PFSK-1 (cell line): ENCODE measurements at regions not wholly inside any gene's neighbourhood (a gene's known extent, or its start where the extent isn't known, plus 50 kb on each side); places are given as distances from the start of the nearest gene placed in this dataset.

Experiments
- FOXP2 ChIP-seq: optimal IDR thresholded peaks from 2 replicates; pipeline ENCODE3; 2011; ENCODE audit warnings: borderline replicate concordance, control low read depth, inconsistent platforms; ENCODE audit not compliant: insufficient read depth; ENCODE audit errors: extremely low read length, extremely low read depth
- POLR2AphosphoS5 ChIP-seq: IDR thresholded peaks from 2 replicates; pipeline ENCODE4 v1.6.1; 2012; ENCODE audit warnings: low read depth, mild to moderate bottlenecking, control low read depth, low read length, moderate library complexity
- REST ChIP-seq, 2 experiments: IDR thresholded peaks; 2 replicates each; pipeline versions ENCODE4 v1.6.1 to v1.8.0; 2011 to 2012; ENCODE audit warnings: low read depth in 2 of 2, low read length in 2 of 2, control low read depth in 1 of 2, inconsistent platforms in 1 of 2, mild to moderate bottlenecking in 1 of 2, moderate library complexity in 1 of 2; ENCODE audit not compliant: insufficient read depth in 1 of 2
- SIN3A ChIP-seq: IDR thresholded peaks from 2 replicates; pipeline ENCODE4 v1.6.1; 2012; ENCODE audit warnings: mild to moderate bottlenecking, low read length, moderate library complexity, borderline replicate concordance; ENCODE audit not compliant: insufficient read depth

DNA sequence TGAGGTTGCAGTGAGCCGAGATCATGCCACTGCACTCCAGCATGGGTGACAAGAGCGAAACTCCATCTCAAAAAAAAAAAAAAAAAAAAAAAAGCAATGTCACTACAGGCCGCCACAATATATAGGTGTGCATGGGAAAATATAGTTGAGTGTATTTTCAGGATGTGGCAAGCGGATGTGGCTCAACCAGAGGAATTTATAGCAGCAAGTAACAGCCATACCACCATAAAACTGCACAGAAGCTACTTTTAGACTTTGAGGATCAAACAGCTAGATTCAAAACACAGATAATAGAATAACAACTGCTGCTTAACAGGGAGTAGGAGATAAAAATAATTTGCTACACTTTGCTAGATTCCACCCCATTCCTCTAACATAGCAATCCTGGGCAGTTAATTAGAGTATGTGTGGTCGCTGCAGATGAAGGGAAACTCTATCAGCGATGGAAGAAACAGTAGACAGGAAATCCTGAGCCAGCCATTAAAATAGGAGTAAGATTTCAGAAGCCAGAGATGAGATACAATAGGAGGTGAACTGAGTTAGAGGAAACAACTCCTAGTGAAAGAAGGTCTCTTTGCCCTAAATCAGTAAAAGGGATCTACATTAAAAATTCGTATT, 318.7 kb upstream of the STT3B start:
- TF ChIP-seq POLR2AphosphoS5, result no peak
- no peak for TF ChIP-seq FOXP2
- no peak for TF ChIP-seq SIN3A
- no peak for TF ChIP-seq REST (IDR thresholded peaks at IDR 0.05; ENCODE audit: insufficient read depth in 1 of 2, low read depth in 2 of 2, low read length in 2 of 2)
